ENCODE measurements at regions not wholly inside any gene's neighbourhood (a gene's known extent, or its start where the extent isn't known, plus 50 kb on each side); places are given as distances from the start of the nearest gene placed in this dataset.
A peak's percentile ranks its signal among the peaks of the same experiment; 100 is the strongest.

- Histone ChIP-seq H3K27me3 (no peaks in the 10 kb centered on the region), H3K4me1 (replicated peaks in 1 of 2) (no peaks in the 10 kb centered on the region), H3K4me3 (no peak overlapping the region), H3K36me3 (replicated peaks in 1 of 2) (no peaks in the 10 kb centered on the region), H3K27ac (no peak overlapping the region), H3K9me3 (replicated peaks in 1 of 3) (no peaks in the 10 kb centered on the region)
- DNase-seq, result no peak
- 70 to 76% (median 74%) methylated on average over 6 of the region's 6 CpGs for WGBS, 4 donors
- intact Hi-C loops (cut with DNase I), result no loop called here
- TF ChIP-seq CTCF (IDR thresholded peaks at IDR 0.05) (no peak), POLR2A (IDR thresholded peaks at IDR 0.05) (no peak)
These were observed 78.6 kb upstream of the ACSL3 start for GRCh38 chr2:222782201-222782730.

GRCh38 chr2:222783592-222783991, 77.2 kb upstream of the ACSL3 start:
- TF ChIP-seq CTCF (IDR thresholded peaks at IDR 0.05) (no peak), POLR2A (IDR thresholded peaks at IDR 0.05) (no peak)
- H3K27ac ChIP-seq, result no peak overlapping the region
- H3K4me3 ChIP-seq, result no peak overlapping the region
- intact Hi-C loops (cut with DNase I), result no loop called here
- DNase-seq, result no peak
- no peaks in the 10 kb centered on the region for H3K4me1 ChIP-seq (replicated peaks in 1 of 2)
- no peaks in the 10 kb centered on the region for H3K36me3 ChIP-seq (replicated peaks in 1 of 2)
- 89 to 100% (median 91%) methylated on average over 1 of the region's 1 CpG for WGBS, 4 donors
- no peaks in the 10 kb centered on the region for H3K9me3 ChIP-seq (replicated peaks in 1 of 3)
- H3K27me3 ChIP-seq, result no peaks in the 10 kb centered on the region

GRCh38 chr2:222790932-222791331, 69.9 kb upstream of the ACSL3 start:
- H3K27me3 ChIP-seq, result no peaks in the 10 kb centered on the region
- no peak overlapping the region for H3K4me3 ChIP-seq
- no peak for DNase-seq
- no peaks in the 10 kb centered on the region for H3K36me3 ChIP-seq (replicated peaks in 1 of 2)
- intact Hi-C loops (cut with DNase I), result loop anchor here in 1 of 2 donors (10.0 kb wide), 1 partner anchor 114 kb away; no protein-coding TSS in a partner anchor
- peak overlapping the region in 2 of 5 donors; percentile 39 to 72 for H3K27ac ChIP-seq
- no peaks in the 10 kb centered on the region for H3K9me3 ChIP-seq (replicated peaks in 1 of 3)
- WGBS, 4 donors, result 82 to 87% (median 87%) methylated on average over 7 of the region's 7 CpGs
- peaks cover 0 to 15% of the 10 kb centered on the region in 2 donors for H3K4me1 ChIP-seq (replicated peaks in 1 of 2)
- TF ChIP-seq POLR2A (IDR thresholded peaks at IDR 0.05), result no peak
- TF ChIP-seq CTCF (IDR thresholded peaks at IDR 0.05), result no peak

GRCh38 chr2:222792001-222792611, 68.7 kb upstream of the ACSL3 start:
- Histone ChIP-seq H3K4me3 (no peak overlapping the region), H3K36me3 (replicated peaks in 1 of 2) (no peaks in the 10 kb centered on the region), H3K9me3 (replicated peaks in 1 of 3) (no peaks in the 10 kb centered on the region), H3K27me3 (no peaks in the 10 kb centered on the region), H3K27ac (peak overlapping the region; percentile 28 to 83 (median 72)), H3K4me1 (replicated peaks in 1 of 2) (peaks cover 0 to 21% of the 10 kb centered on the region in 2 donors)
- 57 to 62% (median 59%) methylated on average over 14 of the region's 14 CpGs for WGBS, 4 donors
- intact Hi-C loops (cut with DNase I), result loop anchor here in 1 of 2 donors (10.0 kb wide), 1 partner anchor 113 kb away; no protein-coding TSS in a partner anchor
- TF ChIP-seq POLR2A (IDR thresholded peaks at IDR 0.05) (no peak), CTCF (IDR thresholded peaks at IDR 0.05) (no peak)
- peak; percentile 31 to 84 (median 59) for DNase-seq

Data from adrenal gland (tissue), 9 donors.